SU-DHL-6 (cell line): ENCODE measurements at regions not wholly inside any gene's neighbourhood (a gene's known extent, or its start where the extent isn't known, plus 50 kb on each side); places are given as distances from the start of the nearest gene placed in this dataset.

Experiments used
- H2AFZ ChIP-seq: fragments of 200-600 bp; sonication (generic); 2 replicates; pipeline ENCODE4 v1.6.1; 2014; ENCODE audit warnings: low read depth, mild to moderate bottlenecking, moderate library complexity, mixed read lengths, antibody characterized with exemption, low read length; ENCODE audit not compliant: severe bottlenecking
- H3F3A ChIP-seq: fragments of 200-600 bp; shearing (Covaris generic); 2 replicates; pipeline ENCODE4 v1.6.0; 2016; ENCODE audit warnings: antibody characterized with exemption, mild to moderate bottlenecking; ENCODE audit not compliant: insufficient read depth
- H3K27ac ChIP-seq: fragments of 200-600 bp; sonication (generic); 2 replicates; pipeline ENCODE4 v1.5.1; 2016; ENCODE audit warnings: low read depth, mild to moderate bottlenecking, low read length, moderate library complexity, mixed read lengths
- H3K27me3 ChIP-seq: fragments of 200-600 bp; sonication (generic), shearing (Covaris generic); 2 replicates; pipeline ENCODE4 v1.6.0; 2014; ENCODE audit warnings: mild to moderate bottlenecking, low read length
- H3K36me3 ChIP-seq: fragments of 200-600 bp; sonication (generic); 2 replicates; pipeline ENCODE4 v1.6.1; 2014; ENCODE audit warnings: mild to moderate bottlenecking, low read length, mixed read lengths
- H3K4me2 ChIP-seq: fragments of 300-600, 200-600 bp; shearing (Covaris generic), sonication (generic); 2 replicates; pipeline ENCODE4 v1.6.0; 2014; ENCODE audit warnings: low read length, low read depth, mild to moderate bottlenecking; ENCODE audit not compliant: poor library complexity, severe bottlenecking
- H3K4me3 ChIP-seq: fragments of 200-600 bp; sonication (generic); 2 replicates; pipeline ENCODE4 v1.5.1; 2014; ENCODE audit warnings: antibody characterized with exemption, low read length, mild to moderate bottlenecking, mixed read lengths; ENCODE audit not compliant: insufficient read depth, poor library complexity, severe bottlenecking
- H3K79me2 ChIP-seq: fragments of 200-600 bp; sonication (generic); 2 replicates; pipeline ENCODE4 v1.6.1; 2014; ENCODE audit warnings: mild to moderate bottlenecking, low read length, moderate library complexity; ENCODE audit not compliant: insufficient read depth
- H3K9ac ChIP-seq: fragments of 200-600 bp; sonication (generic); 2 replicates; pipeline ENCODE4 v1.7.0; 2014; ENCODE audit warnings: mild to moderate bottlenecking, low read length
- H3K9me2 ChIP-seq: fragments of 200-600 bp; sonication (generic); replicated peaks from 2 replicates; pipeline ENCODE4 v1.6.1; 2014; ENCODE audit warnings: low read length; ENCODE audit not compliant: insufficient read depth
- H3K9me3 ChIP-seq: fragments of 200-600 bp; sonication (generic); 2 replicates; pipeline ENCODE4 v1.6.1; 2014; ENCODE audit warnings: low read length, mixed read lengths; ENCODE audit not compliant: insufficient read depth
- H4K20me1 ChIP-seq: fragments of 200-600 bp; sonication (generic); 2 replicates; pipeline ENCODE4 v1.6.1; 2014; ENCODE audit warnings: low read depth, mild to moderate bottlenecking, antibody characterized with exemption, low read length, moderate library complexity, mixed read lengths
- CTCF ChIP-seq: fragments of 200-600 bp; sonication (generic); IDR thresholded peaks from one replicate; pipeline ENCODE4 v1.5.1; 2017; ENCODE audit warnings: antibody characterized with exemption, mild to moderate bottlenecking, low read length, moderate library complexity; ENCODE audit not compliant: insufficient read depth, poor library complexity, severe bottlenecking
- EZH2phosphoT487 ChIP-seq: fragments of 200-600 bp; sonication (generic), shearing (Covaris generic); conservative IDR thresholded peaks from 2 replicates; pipeline ENCODE4 v1.6.1; 2018; ENCODE audit warnings: mild to moderate bottlenecking, antibody characterized with exemption, low read length, moderate library complexity, mixed read lengths

GRCh38 chr5:29614206-29614605 lies 1579.3 kb upstream of the CDH6 start:
- Histone ChIP-seq H3K9me2 (no peaks in the 10 kb centered on the region), H4K20me1 (no peaks in the 10 kb centered on the region)

GRCh38 chr5:29588236-29588635 lies 1605.2 kb upstream of the CDH6 start:
- H3K9me3 ChIP-seq: no peaks in the 10 kb centered on the region
- H3K36me3 ChIP-seq: no peaks in the 10 kb centered on the region
- H3K27ac ChIP-seq: no peak overlapping the region
- H3K9me2 ChIP-seq: no peaks in the 10 kb centered on the region
- H3K4me2 ChIP-seq: no peak overlapping the region
- no peaks in the 10 kb centered on the region for H3K27me3 ChIP-seq
- no peak overlapping the region for H2AFZ ChIP-seq
- H3K4me3 ChIP-seq: no peak overlapping the region
- no peaks in the 10 kb centered on the region for H3K79me2 ChIP-seq
- H3F3A ChIP-seq: no peaks in the 10 kb centered on the region
- no peaks in the 10 kb centered on the region for H4K20me1 ChIP-seq
- no peak overlapping the region for H3K9ac ChIP-seq
- TF ChIP-seq EZH2phosphoT487 (no peak), CTCF (no peak)

More at GRCh38 chr5:29614206-29614605, 1579.3 kb upstream of the CDH6 start:
- Histone ChIP-seq H2AFZ (no peak overlapping the region), H3K4me2 (no peak overlapping the region), H3K27ac (no peak overlapping the region), H3K79me2 (no peaks in the 10 kb centered on the region), H3K9me3 (no peaks in the 10 kb centered on the region), H3F3A (no peaks in the 10 kb centered on the region), H3K4me3 (no peak overlapping the region), H3K27me3 (no peaks in the 10 kb centered on the region), H3K36me3 (no peaks in the 10 kb centered on the region), H3K9ac (no peak overlapping the region)
- TF ChIP-seq CTCF: no peak
- TF ChIP-seq EZH2phosphoT487: no peak

GRCh38 chr5:29587832-29588231 lies 1605.7 kb upstream of the CDH6 start:
- H3K79me2 ChIP-seq: no peaks in the 10 kb centered on the region
- TF ChIP-seq CTCF: no peak
- TF ChIP-seq EZH2phosphoT487: no peak
- H3K27ac ChIP-seq: no peak overlapping the region
- no peaks in the 10 kb centered on the region for H4K20me1 ChIP-seq
- no peak overlapping the region for H2AFZ ChIP-seq
- no peak overlapping the region for H3K4me3 ChIP-seq
- no peaks in the 10 kb centered on the region for H3K9me3 ChIP-seq
- H3K4me2 ChIP-seq: no peak overlapping the region
- no peaks in the 10 kb centered on the region for H3F3A ChIP-seq
- no peaks in the 10 kb centered on the region for H3K27me3 ChIP-seq
- no peaks in the 10 kb centered on the region for H3K36me3 ChIP-seq
- no peaks in the 10 kb centered on the region for H3K9me2 ChIP-seq
- no peak overlapping the region for H3K9ac ChIP-seq

- no peaks in the 10 kb centered on the region for H3K27me3 ChIP-seq
- no peaks in the 10 kb centered on the region for H3K9me2 ChIP-seq
- no peaks in the 10 kb centered on the region for H3K9me3 ChIP-seq
- H3K4me2 ChIP-seq: no peak overlapping the region
- H3K27ac ChIP-seq: no peak overlapping the region
- H3F3A ChIP-seq: no peaks in the 10 kb centered on the region
- no peaks in the 10 kb centered on the region for H3K79me2 ChIP-seq
- no peaks in the 10 kb centered on the region for H4K20me1 ChIP-seq
- no peak overlapping the region for H3K9ac ChIP-seq
- H2AFZ ChIP-seq: no peak overlapping the region
- H3K36me3 ChIP-seq: no peaks in the 10 kb centered on the region; the same call in 1 of the 2 replicates
- TF ChIP-seq CTCF (no peak), EZH2phosphoT487 (no peak)
- no peak overlapping the region for H3K4me3 ChIP-seq
Observed at GRCh38 chr5:29568028-29568427, 1625.5 kb upstream of the CDH6 start.
